Endothelial cell (in vitro differentiated cells): ENCODE measurements at regions not wholly inside any gene's neighbourhood (a gene's known extent, or its start where the extent isn't known, plus 50 kb on each side); places are given as distances from the start of the nearest gene placed in this dataset.

Experiments
- DNase-seq: peaks from one replicate; pipeline ENCODE4 v3.0.0; 2021; ENCODE audit warnings: low spot score
- H3K27ac Mint-ChIP-seq: one replicate; pipeline ENCODE4 v1.8.0; 2021; ENCODE audit warnings: mixed read lengths, inconsistent platforms; ENCODE audit not compliant: unreplicated experiment
- H3K27me3 Mint-ChIP-seq: one replicate; pipeline ENCODE4 v1.8.0; 2021; ENCODE audit warnings: mild to moderate bottlenecking, moderate library complexity, mixed read lengths, inconsistent platforms; ENCODE audit not compliant: unreplicated experiment
- H3K36me3 Mint-ChIP-seq: one replicate; pipeline ENCODE4 v1.8.0; 2021; ENCODE audit warnings: mild to moderate bottlenecking, low read depth, mixed read lengths, inconsistent platforms; ENCODE audit not compliant: unreplicated experiment
- H3K4me1 Mint-ChIP-seq: one replicate; pipeline ENCODE4 v1.8.0; 2021; ENCODE audit warnings: mild to moderate bottlenecking, mixed read lengths, inconsistent platforms; ENCODE audit not compliant: unreplicated experiment
- H3K4me3 Mint-ChIP-seq: one replicate; pipeline ENCODE4 v1.8.0; 2021; ENCODE audit warnings: mild to moderate bottlenecking, mixed read lengths, inconsistent platforms; ENCODE audit not compliant: unreplicated experiment
- H3K9me3 Mint-ChIP-seq: one replicate; pipeline ENCODE4 v1.8.0; 2021; ENCODE audit warnings: mixed read lengths, inconsistent platforms; ENCODE audit not compliant: unreplicated experiment
- CTCF ChIP-seq: fragments of 200-600 bp; sonication (generic); IDR thresholded peaks from one replicate; pipeline ENCODE4 v1.5.0; 2021; ENCODE audit warnings: antibody characterized with exemption; ENCODE audit not compliant: unreplicated experiment

- Mint-ChIP-seq H3K27ac (no peak overlapping the region), H3K27me3 (no peaks in the 10 kb centered on the region), H3K4me1 (no peaks in the 10 kb centered on the region), H3K9me3 (no peaks in the 10 kb centered on the region), H3K36me3 (no peaks in the 10 kb centered on the region), H3K4me3 (no peak overlapping the region)
- TF ChIP-seq CTCF, result no peak
- no peak for DNase-seq
Measured at GRCh38 chr2:117308861-117309770, 505.4 kb upstream of the DDX18 start.

- no peak for TF ChIP-seq CTCF
- DNase-seq, result no peak
- Mint-ChIP-seq H3K4me1 (peaks cover 14% of the 10 kb centered on the region), H3K9me3 (no peaks in the 10 kb centered on the region), H3K27ac (no peak overlapping the region), H3K36me3 (no peaks in the 10 kb centered on the region), H3K4me3 (no peak overlapping the region), H3K27me3 (no peaks in the 10 kb centered on the region)
Measured at GRCh38 chr2:117321816-117322215, 492.7 kb upstream of the DDX18 start.

GRCh38 chr2:117323331-117323730 lies 491.2 kb upstream of the DDX18 start:
- no peak for DNase-seq
- no peak overlapping the region for H3K27ac Mint-ChIP-seq
- H3K4me3 Mint-ChIP-seq, result no peak overlapping the region

GRCh38 chr2:117330641-117331040 lies 483.9 kb upstream of the DDX18 start:
- no peak for TF ChIP-seq CTCF
- no peaks in the 10 kb centered on the region for H3K9me3 Mint-ChIP-seq
- no peak overlapping the region for H3K4me3 Mint-ChIP-seq
- no peak overlapping the region for H3K27ac Mint-ChIP-seq
- DNase-seq, result no peak
- no peaks in the 10 kb centered on the region for H3K4me1 Mint-ChIP-seq
- no peaks in the 10 kb centered on the region for H3K36me3 Mint-ChIP-seq
- peaks cover 4% of the 10 kb centered on the region for H3K27me3 Mint-ChIP-seq

More at GRCh38 chr2:117323331-117323730, 491.2 kb upstream of the DDX18 start:
- peaks cover 6% of the 10 kb centered on the region for H3K4me1 Mint-ChIP-seq
- no peak for TF ChIP-seq CTCF
- no peaks in the 10 kb centered on the region for H3K9me3 Mint-ChIP-seq
- peaks cover 2% of the 10 kb centered on the region for H3K27me3 Mint-ChIP-seq
- H3K36me3 Mint-ChIP-seq, result no peaks in the 10 kb centered on the region

- DNase-seq, result no peak
- no peak overlapping the region for H3K4me3 Mint-ChIP-seq
- no peaks in the 10 kb centered on the region for H3K36me3 Mint-ChIP-seq
- no peaks in the 10 kb centered on the region for H3K4me1 Mint-ChIP-seq
- no peak overlapping the region for H3K27ac Mint-ChIP-seq
- H3K9me3 Mint-ChIP-seq, result no peaks in the 10 kb centered on the region
- TF ChIP-seq CTCF, result no peak
- H3K27me3 Mint-ChIP-seq, result peaks cover 3% of the 10 kb centered on the region
Measured at GRCh38 chr2:117335967-117336366, 478.5 kb upstream of the DDX18 start.
